Neural cell (in vitro differentiated cells): ENCODE measurements at regions not wholly inside any gene's neighbourhood (a gene's known extent, or its start where the extent isn't known, plus 50 kb on each side); places are given as distances from the start of the nearest gene placed in this dataset.

Source experiments
- H2AFZ ChIP-seq: fragments of 200-600, 300-800 bp; sonication (generic), shearing (Covaris generic); 2 replicates; pipeline ENCODE4 v1.6.0; 2014; ENCODE audit warnings: low read depth, mild to moderate bottlenecking, antibody characterized with exemption, low read length, moderate library complexity
- H3F3A ChIP-seq: fragments of 200-600 bp; shearing (Covaris generic); 2 replicates; pipeline ENCODE4 v1.6.1; 2016; ENCODE audit warnings: mild to moderate bottlenecking, moderate library complexity, mixed read lengths, antibody characterized with exemption, low read length; ENCODE audit not compliant: insufficient read depth, poor library complexity, severe bottlenecking
- H3K27ac ChIP-seq: fragments of 200-600, 300-800 bp; sonication (generic), shearing (Covaris generic); 2 replicates; pipeline ENCODE4 v1.5.1; 2014; ENCODE audit warnings: mild to moderate bottlenecking, low read length, moderate library complexity
- H3K27me3 ChIP-seq: fragments of 300-800, 200-600 bp; sonication (generic), shearing (Covaris generic); 2 replicates; pipeline ENCODE4 v1.6.0; 2014; ENCODE audit warnings: mild to moderate bottlenecking, low read depth, low read length, moderate library complexity; ENCODE audit not compliant: insufficient read depth
- H3K36me3 ChIP-seq: fragments of 300-800, 200-600 bp; sonication (generic), shearing (Covaris generic); 2 replicates; pipeline ENCODE4 v1.5.1; 2014; ENCODE audit warnings: mild to moderate bottlenecking, antibody characterized with exemption, low read length, moderate library complexity; ENCODE audit not compliant: insufficient read depth
- H3K4me2 ChIP-seq: fragments of 300-800, 200-600 bp; sonication (generic), shearing (Covaris generic); 2 replicates; pipeline ENCODE4 v1.6.0; 2014; ENCODE audit warnings: mild to moderate bottlenecking, low read length
- H3K4me3 ChIP-seq: fragments of 300-800, 200-600 bp; sonication (generic), shearing (Covaris generic); 2 replicates; pipeline ENCODE4 v1.5.1; 2014; ENCODE audit warnings: mild to moderate bottlenecking, low read length, moderate library complexity
- H3K79me2 ChIP-seq: fragments of 200-600 bp; shearing (Covaris generic); replicated peaks from 2 replicates; pipeline ENCODE4 v1.6.0; 2014; ENCODE audit warnings: mild to moderate bottlenecking, low read length, moderate library complexity; ENCODE audit not compliant: insufficient read depth
- H3K9ac ChIP-seq: fragments of 300-800, 200-600 bp; sonication (generic), shearing (Covaris generic); 2 replicates; pipeline ENCODE4 v1.6.1; 2016; ENCODE audit warnings: mild to moderate bottlenecking, low read length, mixed read lengths
- H3K9me2 ChIP-seq: fragments of 200-600 bp; shearing (Covaris generic); 2 replicates; pipeline ENCODE4 v1.6.1; 2016; ENCODE audit warnings: mild to moderate bottlenecking, low read length, mixed read lengths; ENCODE audit not compliant: insufficient read depth
- H3K9me3 ChIP-seq: fragments of 200-600, 300-800 bp; sonication (generic), shearing (Covaris generic); 2 replicates; pipeline ENCODE4 v1.6.1; 2016; ENCODE audit warnings: mild to moderate bottlenecking, mixed run types, low read length, moderate library complexity, mixed read lengths
- H4K20me1 ChIP-seq: fragments of 200-600 bp; shearing (Covaris generic); 2 replicates; pipeline ENCODE4 v1.6.1; 2016; ENCODE audit warnings: mild to moderate bottlenecking, mixed run types; ENCODE audit not compliant: insufficient read depth
- EP300 ChIP-seq: fragments of 450-650 bp; conservative IDR thresholded peaks from 2 replicates; pipeline ENCODE4 v1.6.1; 2014; ENCODE audit warnings: antibody characterized with exemption, mild to moderate bottlenecking, moderate library complexity; ENCODE audit not compliant: poor library complexity, severe bottlenecking
- RAD21 ChIP-seq: fragments of 450-650 bp; conservative IDR thresholded peaks from 2 replicates; pipeline ENCODE4 v1.6.1; 2014; ENCODE audit warnings: antibody characterized with exemption, mild to moderate bottlenecking, moderate library complexity
- SMC3 ChIP-seq: fragments of 450-650 bp; conservative IDR thresholded peaks from 2 replicates; pipeline ENCODE4 v1.6.1; 2014; ENCODE audit warnings: antibody characterized with exemption, mild to moderate bottlenecking, moderate library complexity; ENCODE audit not compliant: poor library complexity
- TAF1 ChIP-seq: IDR thresholded peaks from 2 replicates; pipeline ENCODE4 v1.6.1; 2012; ENCODE audit warnings: low read depth
- TF ChIP-seq, protein P1 (sequence below): fragments of 450-650 bp; IDR thresholded peaks from 2 replicates; pipeline ENCODE4 v1.5.1; 2014; ENCODE audit warnings: antibody characterized with exemption, mild to moderate bottlenecking, moderate library complexity; ENCODE audit not compliant: poor library complexity, severe bottlenecking
- TF ChIP-seq, protein P2 (sequence below): IDR thresholded peaks from 2 replicates; pipeline ENCODE4 v1.6.1; 2012; ENCODE audit warnings: borderline replicate concordance

DNA sequence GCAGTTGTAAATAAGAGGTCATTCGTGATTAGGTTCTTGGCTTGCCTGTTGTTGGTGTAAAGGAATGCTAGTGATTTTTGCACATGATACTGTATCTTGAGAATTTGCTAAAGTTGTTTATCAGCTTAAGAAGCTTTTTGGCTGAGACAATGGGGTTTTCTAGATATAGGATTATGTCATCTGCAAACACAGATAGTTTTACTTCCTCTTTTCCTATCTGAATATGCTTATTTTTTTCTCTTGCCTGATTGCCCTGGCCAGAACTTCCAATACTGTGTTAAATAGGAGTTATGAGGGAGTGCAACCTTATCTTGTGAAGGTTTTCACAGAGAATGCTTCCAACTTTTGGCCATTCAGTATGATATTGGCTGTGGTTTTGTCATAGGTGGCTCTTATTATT, 576.1 kb upstream of the RGS18 start:
- H3K9ac ChIP-seq: no peak overlapping the region
- H3K9me3 ChIP-seq: no peaks in the 10 kb centered on the region
- TF ChIP-seq TAF1: no peak
- no peak for TF ChIP-seq SMC3
- no peaks in the 10 kb centered on the region for H3K79me2 ChIP-seq
- H2AFZ ChIP-seq: no peak overlapping the region
- H3K4me3 ChIP-seq: no peak overlapping the region
- H3K36me3 ChIP-seq: no peaks in the 10 kb centered on the region
- H3K9me2 ChIP-seq: no peaks in the 10 kb centered on the region
- H3K27ac ChIP-seq: no peak overlapping the region
- H3F3A ChIP-seq: no peaks in the 10 kb centered on the region
- H4K20me1 ChIP-seq: no peaks in the 10 kb centered on the region
- no peak overlapping the region for H3K4me2 ChIP-seq
- H3K27me3 ChIP-seq: no peaks in the 10 kb centered on the region

DNA sequence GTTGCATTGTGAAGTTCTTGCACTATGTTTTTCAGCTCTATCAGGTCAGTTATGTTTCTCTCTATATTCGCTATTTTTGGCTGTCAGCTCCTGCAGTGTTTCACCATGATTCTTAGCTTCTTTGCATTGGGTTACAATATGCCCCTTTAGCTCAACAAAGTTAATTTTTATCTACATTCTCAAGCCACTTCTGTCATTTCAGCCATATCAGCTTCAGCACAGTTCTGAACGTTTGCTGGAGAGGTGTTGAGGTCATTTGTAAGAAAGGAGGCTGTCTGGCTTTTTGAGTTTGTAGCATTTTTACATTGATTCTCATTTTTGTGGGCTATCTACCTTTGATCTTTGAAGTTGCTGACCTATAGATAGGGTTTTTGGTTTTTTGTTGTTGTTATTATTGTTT, 573.2 kb upstream of the RGS18 start:
- no peak overlapping the region for H3K9ac ChIP-seq
- H3K36me3 ChIP-seq: no peaks in the 10 kb centered on the region
- no peaks in the 10 kb centered on the region for H4K20me1 ChIP-seq
- no peaks in the 10 kb centered on the region for H3K9me3 ChIP-seq
- no peak overlapping the region for H3K4me3 ChIP-seq
- TF ChIP-seq, protein P1, sequence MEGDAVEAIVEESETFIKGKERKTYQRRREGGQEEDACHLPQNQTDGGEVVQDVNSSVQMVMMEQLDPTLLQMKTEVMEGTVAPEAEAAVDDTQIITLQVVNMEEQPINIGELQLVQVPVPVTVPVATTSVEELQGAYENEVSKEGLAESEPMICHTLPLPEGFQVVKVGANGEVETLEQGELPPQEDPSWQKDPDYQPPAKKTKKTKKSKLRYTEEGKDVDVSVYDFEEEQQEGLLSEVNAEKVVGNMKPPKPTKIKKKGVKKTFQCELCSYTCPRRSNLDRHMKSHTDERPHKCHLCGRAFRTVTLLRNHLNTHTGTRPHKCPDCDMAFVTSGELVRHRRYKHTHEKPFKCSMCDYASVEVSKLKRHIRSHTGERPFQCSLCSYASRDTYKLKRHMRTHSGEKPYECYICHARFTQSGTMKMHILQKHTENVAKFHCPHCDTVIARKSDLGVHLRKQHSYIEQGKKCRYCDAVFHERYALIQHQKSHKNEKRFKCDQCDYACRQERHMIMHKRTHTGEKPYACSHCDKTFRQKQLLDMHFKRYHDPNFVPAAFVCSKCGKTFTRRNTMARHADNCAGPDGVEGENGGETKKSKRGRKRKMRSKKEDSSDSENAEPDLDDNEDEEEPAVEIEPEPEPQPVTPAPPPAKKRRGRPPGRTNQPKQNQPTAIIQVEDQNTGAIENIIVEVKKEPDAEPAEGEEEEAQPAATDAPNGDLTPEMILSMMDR: no peak
- TF ChIP-seq, protein P2, sequence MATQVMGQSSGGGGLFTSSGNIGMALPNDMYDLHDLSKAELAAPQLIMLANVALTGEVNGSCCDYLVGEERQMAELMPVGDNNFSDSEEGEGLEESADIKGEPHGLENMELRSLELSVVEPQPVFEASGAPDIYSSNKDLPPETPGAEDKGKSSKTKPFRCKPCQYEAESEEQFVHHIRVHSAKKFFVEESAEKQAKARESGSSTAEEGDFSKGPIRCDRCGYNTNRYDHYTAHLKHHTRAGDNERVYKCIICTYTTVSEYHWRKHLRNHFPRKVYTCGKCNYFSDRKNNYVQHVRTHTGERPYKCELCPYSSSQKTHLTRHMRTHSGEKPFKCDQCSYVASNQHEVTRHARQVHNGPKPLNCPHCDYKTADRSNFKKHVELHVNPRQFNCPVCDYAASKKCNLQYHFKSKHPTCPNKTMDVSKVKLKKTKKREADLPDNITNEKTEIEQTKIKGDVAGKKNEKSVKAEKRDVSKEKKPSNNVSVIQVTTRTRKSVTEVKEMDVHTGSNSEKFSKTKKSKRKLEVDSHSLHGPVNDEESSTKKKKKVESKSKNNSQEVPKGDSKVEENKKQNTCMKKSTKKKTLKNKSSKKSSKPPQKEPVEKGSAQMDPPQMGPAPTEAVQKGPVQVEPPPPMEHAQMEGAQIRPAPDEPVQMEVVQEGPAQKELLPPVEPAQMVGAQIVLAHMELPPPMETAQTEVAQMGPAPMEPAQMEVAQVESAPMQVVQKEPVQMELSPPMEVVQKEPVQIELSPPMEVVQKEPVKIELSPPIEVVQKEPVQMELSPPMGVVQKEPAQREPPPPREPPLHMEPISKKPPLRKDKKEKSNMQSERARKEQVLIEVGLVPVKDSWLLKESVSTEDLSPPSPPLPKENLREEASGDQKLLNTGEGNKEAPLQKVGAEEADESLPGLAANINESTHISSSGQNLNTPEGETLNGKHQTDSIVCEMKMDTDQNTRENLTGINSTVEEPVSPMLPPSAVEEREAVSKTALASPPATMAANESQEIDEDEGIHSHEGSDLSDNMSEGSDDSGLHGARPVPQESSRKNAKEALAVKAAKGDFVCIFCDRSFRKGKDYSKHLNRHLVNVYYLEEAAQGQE: no peak
- H3K9me2 ChIP-seq: no peaks in the 10 kb centered on the region
- no peak overlapping the region for H2AFZ ChIP-seq
- no peaks in the 10 kb centered on the region for H3K79me2 ChIP-seq
- no peaks in the 10 kb centered on the region for H3K27me3 ChIP-seq
- no peaks in the 10 kb centered on the region for H3F3A ChIP-seq
- no peak overlapping the region for H3K27ac ChIP-seq
- H3K4me2 ChIP-seq: no peak overlapping the region

DNA sequence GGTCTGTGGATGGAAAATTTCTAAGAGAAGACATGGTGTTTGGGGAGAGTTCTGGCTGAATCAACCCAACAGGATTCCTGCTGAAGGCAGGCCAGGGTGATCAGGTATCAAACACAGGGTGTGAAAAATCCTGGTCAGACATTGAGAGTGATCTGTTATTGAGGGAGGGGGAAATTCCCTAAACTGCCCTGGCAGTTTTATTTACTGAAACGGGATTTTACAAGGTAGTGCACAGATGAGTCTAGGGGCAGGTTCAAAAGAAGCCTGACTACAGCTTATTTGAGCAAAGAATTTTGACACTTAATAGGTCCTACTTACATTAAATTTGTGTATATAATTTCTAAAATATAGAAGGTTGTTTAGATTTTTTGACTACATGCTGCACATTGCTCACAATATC, 569.4 kb upstream of the RGS18 start:
- Histone ChIP-seq H3K9me2 (no peaks in the 10 kb centered on the region), H3F3A (no peaks in the 10 kb centered on the region), H3K36me3 (no peaks in the 10 kb centered on the region), H3K4me3 (no peak overlapping the region), H3K9me3 (no peaks in the 10 kb centered on the region), H3K27ac (no peak overlapping the region), H3K9ac (no peak overlapping the region), H3K4me2 (no peak overlapping the region), H4K20me1 (no peaks in the 10 kb centered on the region), H3K79me2 (no peaks in the 10 kb centered on the region), H2AFZ (no peak overlapping the region), H3K27me3 (no peaks in the 10 kb centered on the region)
- TF ChIP-seq RAD21: no peak
- TF ChIP-seq, protein P1: no peak
- TF ChIP-seq, protein P2: no peak
- TF ChIP-seq EP300: no peak
- no peak for TF ChIP-seq TAF1
